Ectodermal cell (in vitro differentiated cells): ENCODE measurements at regions not wholly inside any gene's neighbourhood (a gene's known extent, or its start where the extent isn't known, plus 50 kb on each side); places are given as distances from the start of the nearest gene placed in this dataset.

ENCODE experiments used
- H3K27ac ChIP-seq: 2 replicates; pipeline ENCODE4 v1.7.0; 2013; ENCODE audit warnings: mild to moderate bottlenecking, low read depth, low read length; ENCODE audit not compliant: insufficient read depth, poor library complexity, severe bottlenecking
- H3K27me3 ChIP-seq: 2 replicates; pipeline ENCODE4 v1.7.0; 2013; ENCODE audit warnings: mild to moderate bottlenecking, low read length; ENCODE audit not compliant: insufficient read depth, control insufficient read depth, poor library complexity, severe bottlenecking
- H3K36me3 ChIP-seq: one replicate; pipeline ENCODE4 v1.7.0; 2013; ENCODE audit warnings: low read length; ENCODE audit not compliant: control insufficient read depth, insufficient read depth
- H3K4me1 ChIP-seq: one replicate; pipeline ENCODE4 v1.7.0; 2013; ENCODE audit warnings: low read length; ENCODE audit not compliant: control insufficient read depth, insufficient read depth
- H3K4me3 ChIP-seq: 2 replicates; pipeline ENCODE4 v1.7.0; 2013; ENCODE audit warnings: low read depth, low read length, control low read depth; ENCODE audit not compliant: insufficient read depth
- H3K9me3 ChIP-seq: 2 replicates; pipeline ENCODE4 v1.7.0; 2013; ENCODE audit warnings: mild to moderate bottlenecking, low read length, moderate library complexity; ENCODE audit not compliant: control insufficient read depth
- WGBS, 2 experiments: methylation state at CpG; one replicate each; pipeline ENCODE4 v1.1.7; 2013; ENCODE audit warnings: missing lambda C conversion rate in 2 of 2; 5-methylcytosine and 5-hydroxymethylcytosine counted together

DNA sequence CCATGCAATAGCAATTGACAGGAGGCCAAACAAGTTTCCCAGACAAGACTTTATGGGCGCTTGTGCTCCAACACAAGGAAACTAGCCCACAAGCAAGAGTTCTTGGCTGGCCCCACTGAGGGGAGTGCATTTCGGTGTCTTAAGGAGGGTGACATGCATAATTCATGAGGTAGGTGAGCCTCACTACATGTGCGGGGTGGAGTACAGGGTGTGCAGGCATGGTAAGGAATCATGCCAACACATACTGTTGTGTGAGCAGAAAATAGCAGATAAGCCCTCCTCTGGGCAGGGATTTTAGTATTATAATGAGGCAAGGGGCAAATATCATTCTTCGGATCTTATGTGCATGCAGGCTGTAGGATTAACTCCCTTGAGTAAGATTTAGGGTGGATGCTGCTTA is 78.7 kb upstream of the SLC1A4 start:
- Histone ChIP-seq H3K27ac (no peak overlapping the region), H3K4me1 (peaks cover under 1% of the 10 kb centered on the region), H3K27me3 (no peaks in the 10 kb centered on the region), H3K36me3 (no peaks in the 10 kb centered on the region), H3K9me3 (no peaks in the 10 kb centered on the region), H3K4me3 (no peak overlapping the region)
- 93 to 95% methylated on average over 4 of the region's 4 CpGs for WGBS, 2 experiments

GRCh38 chr2:64910972-64911433 is 78.2 kb upstream of the SLC1A4 start:
- H3K36me3 ChIP-seq: no peaks in the 10 kb centered on the region
- H3K27ac ChIP-seq: no peak overlapping the region
- no peaks in the 10 kb centered on the region for H3K4me1 ChIP-seq
- H3K9me3 ChIP-seq: no peaks in the 10 kb centered on the region
- no peaks in the 10 kb centered on the region for H3K27me3 ChIP-seq
- 63 to 83% methylated on average over 1 of the region's 1 CpG for WGBS, 2 experiments
- H3K4me3 ChIP-seq: no peak overlapping the region

DNA sequence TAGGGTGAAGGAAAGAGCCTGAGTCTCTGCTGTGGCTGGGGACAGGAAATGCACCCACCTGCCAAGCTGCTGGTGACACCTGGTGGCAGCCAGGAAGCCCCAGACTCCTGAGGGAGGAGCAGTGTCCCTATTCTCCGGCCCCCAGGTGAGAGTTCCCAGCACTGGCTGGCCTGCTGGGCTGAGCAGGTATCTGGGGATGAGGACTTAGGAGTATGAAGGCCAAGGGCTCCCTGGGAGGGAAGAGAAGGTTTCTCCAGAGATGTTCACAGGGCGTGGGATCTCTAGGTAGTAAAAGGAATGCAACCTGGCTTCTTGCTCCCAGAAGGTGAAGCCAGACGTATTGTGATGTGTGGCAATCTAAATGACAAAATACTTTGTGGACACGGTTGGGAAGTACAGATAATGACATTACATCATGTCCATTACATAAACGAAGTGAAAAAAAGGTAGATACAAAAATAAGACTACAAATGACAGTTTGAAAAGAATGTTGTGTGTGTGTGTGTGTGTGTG is 75.8 kb upstream of the SLC1A4 start:
- H3K27ac ChIP-seq: no peak overlapping the region
- WGBS, 2 experiments: 71 to 72% methylated on average over 4 to 5 of the region's 5 CpGs
- no peaks in the 10 kb centered on the region for H3K36me3 ChIP-seq
- no peaks in the 10 kb centered on the region for H3K4me1 ChIP-seq
- H3K27me3 ChIP-seq: no peaks in the 10 kb centered on the region
- no peaks in the 10 kb centered on the region for H3K9me3 ChIP-seq
- H3K4me3 ChIP-seq: no peak overlapping the region

- Histone ChIP-seq H3K27ac (no peak overlapping the region), H3K4me1 (no peaks in the 10 kb centered on the region), H3K4me3 (no peak overlapping the region), H3K9me3 (no peaks in the 10 kb centered on the region), H3K27me3 (no peaks in the 10 kb centered on the region), H3K36me3 (no peaks in the 10 kb centered on the region)
- 86 to 87% methylated on average over 8 of the region's 9 CpGs for WGBS, 2 experiments
These were observed 75.0 kb upstream of the SLC1A4 start for GRCh38 chr2:64914247-64914646.

GRCh38 chr2:64914735-64915509 is 74.3 kb upstream of the SLC1A4 start:
- no peaks in the 10 kb centered on the region for H3K4me1 ChIP-seq
- no peaks in the 10 kb centered on the region for H3K9me3 ChIP-seq
- 88 to 89% methylated on average over 5 to 7 of the region's 7 CpGs for WGBS, 2 experiments
- H3K27ac ChIP-seq: no peak overlapping the region
- H3K4me3 ChIP-seq: no peak overlapping the region
- no peaks in the 10 kb centered on the region for H3K36me3 ChIP-seq
- no peaks in the 10 kb centered on the region for H3K27me3 ChIP-seq

- 66 to 78% methylated on average over 2 of the region's 3 CpGs for WGBS, 2 experiments
- Histone ChIP-seq H3K4me1 (no peaks in the 10 kb centered on the region), H3K4me3 (no peak overlapping the region), H3K27ac (no peak overlapping the region), H3K9me3 (no peaks in the 10 kb centered on the region), H3K36me3 (no peaks in the 10 kb centered on the region), H3K27me3 (no peaks in the 10 kb centered on the region)
These were observed 73.7 kb upstream of the SLC1A4 start for GRCh38 chr2:64915510-64915900.

GRCh38 chr2:64918220-64918886 is 70.8 kb upstream of the SLC1A4 start:
- H3K36me3 ChIP-seq: no peaks in the 10 kb centered on the region
- no peaks in the 10 kb centered on the region for H3K27me3 ChIP-seq
- H3K4me1 ChIP-seq: no peaks in the 10 kb centered on the region
- no peaks in the 10 kb centered on the region for H3K9me3 ChIP-seq
- WGBS, 2 experiments: 87 to 89% methylated on average over 8 of the region's 8 CpGs
- H3K4me3 ChIP-seq: no peak overlapping the region
- H3K27ac ChIP-seq: no peak overlapping the region

DNA sequence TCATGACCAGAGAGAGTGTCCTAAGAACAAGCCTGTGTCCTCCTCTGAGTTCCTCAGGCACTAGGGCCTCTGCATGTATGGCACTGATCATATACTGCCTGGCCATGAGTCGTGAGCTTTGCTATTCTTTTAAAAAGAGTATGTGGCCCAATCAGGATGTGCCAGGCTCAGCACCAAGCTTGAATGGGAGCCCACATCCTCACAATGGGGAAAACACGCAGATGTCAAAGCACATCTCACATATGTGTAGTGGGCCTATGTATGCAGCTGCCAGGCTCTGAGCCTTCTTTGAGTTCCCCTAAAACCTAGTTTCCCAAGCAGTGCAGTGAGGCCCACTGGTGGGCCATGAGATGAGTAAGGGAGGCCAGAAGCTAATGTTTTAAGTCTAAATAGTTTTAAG is 69.9 kb upstream of the SLC1A4 start:
- no peaks in the 10 kb centered on the region for H3K4me1 ChIP-seq
- H3K27me3 ChIP-seq: no peaks in the 10 kb centered on the region
- 91 to 96% methylated on average over 2 of the region's 2 CpGs for WGBS, 2 experiments
- H3K36me3 ChIP-seq: no peaks in the 10 kb centered on the region
- no peak overlapping the region for H3K27ac ChIP-seq
- H3K4me3 ChIP-seq: no peak overlapping the region
- H3K9me3 ChIP-seq: no peaks in the 10 kb centered on the region

DNA sequence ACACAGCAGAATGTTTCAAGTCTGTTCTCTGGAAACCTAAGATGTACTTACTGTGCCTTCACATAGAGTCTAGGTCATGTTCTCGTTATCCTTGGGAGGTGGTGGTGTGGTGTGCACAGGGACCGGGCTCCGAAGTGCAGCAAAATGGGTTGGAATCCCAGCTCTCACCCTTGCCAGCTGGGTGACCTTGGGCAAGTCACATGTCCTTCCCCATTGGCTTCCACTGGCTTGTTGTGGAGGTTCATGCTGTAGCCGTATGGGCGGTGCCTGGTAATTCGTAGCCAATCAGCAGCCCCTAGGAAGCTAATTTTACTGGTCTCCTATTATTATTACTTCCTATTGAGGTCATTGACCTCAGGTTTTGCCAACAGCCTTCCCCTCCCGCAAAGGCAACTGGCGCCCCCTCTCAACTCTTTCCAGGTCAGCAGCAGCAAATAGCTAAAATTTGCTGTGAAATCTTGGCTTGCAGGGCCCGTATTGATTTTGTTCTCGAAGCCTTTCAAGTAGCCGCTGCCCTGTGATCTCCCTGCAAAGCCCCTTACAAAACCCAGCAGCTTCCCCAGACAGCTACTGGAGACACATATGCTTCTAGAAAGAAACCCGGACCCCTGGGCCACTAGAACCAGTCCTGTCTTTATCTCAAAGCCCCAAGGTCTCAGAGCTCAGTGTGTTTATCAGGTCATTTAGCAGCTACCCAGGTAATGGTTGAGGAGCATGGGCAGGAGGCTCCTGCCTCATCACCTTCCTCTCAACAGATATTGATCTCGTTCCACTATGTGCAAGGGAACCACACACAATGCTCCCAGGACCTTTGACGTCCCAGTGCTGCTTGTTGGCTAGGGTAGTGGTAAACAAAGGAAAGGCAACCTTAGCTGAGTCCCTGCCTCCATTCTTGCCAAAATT is 66.5 kb upstream of the SLC1A4 start:
- Histone ChIP-seq H3K4me3 (no peak overlapping the region), H3K27me3 (no peaks in the 10 kb centered on the region), H3K9me3 (no peaks in the 10 kb centered on the region), H3K27ac (no peak overlapping the region), H3K4me1 (no peaks in the 10 kb centered on the region), H3K36me3 (no peaks in the 10 kb centered on the region)
- 92% methylated on average over 14 of the region's 14 CpGs for WGBS, 2 experiments

DNA sequence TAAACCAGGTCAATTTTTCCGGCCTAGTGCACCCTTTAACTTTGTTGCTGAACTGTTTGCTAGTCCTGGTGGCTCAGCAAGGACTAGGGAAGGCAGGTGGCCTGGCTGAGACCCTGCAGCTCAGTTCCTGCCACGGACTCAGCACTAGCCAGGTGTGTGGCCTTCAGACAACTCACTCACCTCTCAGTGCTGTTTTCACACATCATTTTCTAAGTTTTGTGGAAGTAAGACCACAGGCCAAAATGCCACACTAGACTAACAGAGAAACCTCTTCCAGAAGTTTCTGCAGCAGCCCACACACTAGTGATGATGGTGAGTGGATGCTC is 65.9 kb upstream of the SLC1A4 start:
- WGBS, 2 experiments: 83% methylated on average over 2 of the region's 2 CpGs
- Histone ChIP-seq H3K36me3 (no peaks in the 10 kb centered on the region), H3K27ac (no peak overlapping the region), H3K27me3 (no peaks in the 10 kb centered on the region), H3K4me1 (no peaks in the 10 kb centered on the region), H3K9me3 (no peaks in the 10 kb centered on the region), H3K4me3 (no peak overlapping the region)
